A673 (cell line): ENCODE measurements at regions not wholly inside any gene's neighbourhood (a gene's known extent, or its start where the extent isn't known, plus 50 kb on each side); places are given as distances from the start of the nearest gene placed in this dataset.

Experiments used
- EZH2 ChIP-seq: fragments of 200-600 bp; sonication (generic); IDR thresholded peaks from 2 replicates; pipeline ENCODE4 v1.6.1; 2017; ENCODE audit warnings: borderline replicate concordance, low read depth, mild to moderate bottlenecking, mixed read lengths, antibody characterized with exemption, low read length; ENCODE audit not compliant: poor library complexity, severe bottlenecking
- TF ChIP-seq, protein P1 (sequence below): fragments of 300-800, 200-600 bp; sonication (generic); conservative IDR thresholded peaks from 2 replicates; pipeline ENCODE4 v1.5.1; 2017; ENCODE audit warnings: low read depth, mild to moderate bottlenecking, antibody characterized with exemption, low read length, moderate library complexity, mixed read lengths

DNA sequence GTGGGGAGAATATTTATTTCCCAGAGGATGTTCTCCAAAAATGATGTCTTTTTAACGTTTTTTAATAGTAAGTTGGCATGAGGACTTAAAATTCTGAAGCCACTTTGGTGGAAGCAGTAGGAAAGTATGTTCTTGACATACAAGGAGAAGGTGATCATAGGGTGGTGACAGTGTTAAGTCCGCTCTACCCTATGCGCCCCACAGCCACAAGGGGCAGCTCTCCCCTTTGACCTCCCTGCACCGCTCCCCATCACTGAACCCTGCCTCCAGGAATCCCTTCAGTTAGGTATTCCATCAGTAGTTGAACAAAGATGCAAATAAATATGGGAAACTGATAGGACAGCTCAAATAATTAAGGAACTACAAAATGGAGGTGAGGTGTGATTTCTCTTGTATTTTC lies 111.4 kb downstream of the PLEKHG1 start:
- TF ChIP-seq, protein P1, sequence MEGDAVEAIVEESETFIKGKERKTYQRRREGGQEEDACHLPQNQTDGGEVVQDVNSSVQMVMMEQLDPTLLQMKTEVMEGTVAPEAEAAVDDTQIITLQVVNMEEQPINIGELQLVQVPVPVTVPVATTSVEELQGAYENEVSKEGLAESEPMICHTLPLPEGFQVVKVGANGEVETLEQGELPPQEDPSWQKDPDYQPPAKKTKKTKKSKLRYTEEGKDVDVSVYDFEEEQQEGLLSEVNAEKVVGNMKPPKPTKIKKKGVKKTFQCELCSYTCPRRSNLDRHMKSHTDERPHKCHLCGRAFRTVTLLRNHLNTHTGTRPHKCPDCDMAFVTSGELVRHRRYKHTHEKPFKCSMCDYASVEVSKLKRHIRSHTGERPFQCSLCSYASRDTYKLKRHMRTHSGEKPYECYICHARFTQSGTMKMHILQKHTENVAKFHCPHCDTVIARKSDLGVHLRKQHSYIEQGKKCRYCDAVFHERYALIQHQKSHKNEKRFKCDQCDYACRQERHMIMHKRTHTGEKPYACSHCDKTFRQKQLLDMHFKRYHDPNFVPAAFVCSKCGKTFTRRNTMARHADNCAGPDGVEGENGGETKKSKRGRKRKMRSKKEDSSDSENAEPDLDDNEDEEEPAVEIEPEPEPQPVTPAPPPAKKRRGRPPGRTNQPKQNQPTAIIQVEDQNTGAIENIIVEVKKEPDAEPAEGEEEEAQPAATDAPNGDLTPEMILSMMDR = no peak
- no peak for TF ChIP-seq EZH2
